Muscle layer of colon (tissue), 2 donors: ENCODE measurements at regions not wholly inside any gene's neighbourhood (a gene's known extent, or its start where the extent isn't known, plus 50 kb on each side); places are given as distances from the start of the nearest gene placed in this dataset.

Experiments used
- H3K27ac ChIP-seq: one replicate; pipeline ENCODE4 v1.7.0; 2013; ENCODE audit warnings: low read depth, mild to moderate bottlenecking, low read length, moderate library complexity
- H3K27me3 ChIP-seq, 2 donors: one replicate each; pipeline ENCODE4 v1.7.0; 2013; ENCODE audit warnings: low read length in 2 of 2, mild to moderate bottlenecking in 2 of 2; ENCODE audit not compliant: insufficient read depth in 2 of 2, control insufficient read depth in 1 of 2
- H3K36me3 ChIP-seq: one replicate; pipeline ENCODE4 v1.7.0; 2013; ENCODE audit warnings: mild to moderate bottlenecking, low read length; ENCODE audit not compliant: insufficient read depth
- H3K4me1 ChIP-seq: one replicate; pipeline ENCODE4 v1.7.0; 2013; ENCODE audit warnings: mild to moderate bottlenecking, low read length; ENCODE audit not compliant: insufficient read depth
- H3K4me3 ChIP-seq, 2 donors: one replicate each; pipeline ENCODE4 v1.7.0; 2013; ENCODE audit warnings: low read length in 2 of 2, low read depth in 1 of 2, mild to moderate bottlenecking in 1 of 2, moderate library complexity in 1 of 2
- H3K9ac ChIP-seq: one replicate; pipeline ENCODE4 v1.7.0; 2013; ENCODE audit warnings: low read length
- H3K9me3 ChIP-seq: one replicate; pipeline ENCODE4 v1.7.0; 2013; ENCODE audit warnings: mild to moderate bottlenecking, low read length
- donor health status: abdominal sarcoma.
- donor health status: Adenocarcinoma of cecum.

GRCh38 chr1:229844675-229845074 lies 218.6 kb downstream of the URB2 start:
- no peak overlapping the region for H3K4me3 ChIP-seq
- H3K9ac ChIP-seq: no peak overlapping the region
- no peaks in the 10 kb centered on the region for H3K9me3 ChIP-seq
- no peak overlapping the region for H3K27ac ChIP-seq
- H3K27me3 ChIP-seq: no peaks in the 10 kb centered on the region
- H3K4me1 ChIP-seq: peaks cover 14% of the 10 kb centered on the region
- H3K36me3 ChIP-seq: no peaks in the 10 kb centered on the region

DNA sequence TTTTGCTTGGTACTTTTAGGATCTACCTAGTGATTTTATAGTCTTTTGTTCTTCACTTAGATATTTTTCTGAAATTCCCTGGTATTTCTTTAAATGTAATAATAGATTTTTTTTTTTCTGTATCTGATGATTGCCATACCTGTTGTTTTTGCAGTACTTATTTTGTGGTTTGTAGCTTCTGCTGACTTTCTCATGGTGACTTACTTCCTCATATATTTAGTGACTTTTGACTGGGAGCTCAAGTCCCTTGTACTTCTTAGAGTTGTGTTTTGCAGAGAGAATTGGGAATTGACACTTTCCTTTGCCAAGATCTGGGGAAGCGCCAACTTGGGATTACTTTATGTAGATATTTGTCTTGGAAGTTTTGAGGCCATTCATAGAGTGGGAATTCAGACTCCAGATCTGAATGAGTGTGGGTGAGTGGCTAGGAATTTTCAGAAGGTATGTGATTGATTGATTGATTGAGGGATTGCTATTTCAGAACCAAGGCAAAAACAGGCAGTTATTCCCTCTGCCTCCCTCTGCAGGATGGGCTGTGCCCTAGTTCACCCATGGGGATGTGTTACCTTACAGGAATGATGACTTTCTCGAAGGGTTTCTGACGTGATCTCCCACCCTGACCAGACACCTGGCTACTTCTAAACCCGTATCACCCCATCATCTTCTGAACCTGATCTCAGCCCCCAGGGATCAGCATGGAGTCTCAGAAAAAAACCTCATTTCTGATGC lies 219.5 kb downstream of the URB2 start:
- no peak overlapping the region for H3K9ac ChIP-seq
- H3K4me3 ChIP-seq: no peak overlapping the region
- H3K27ac ChIP-seq: no peak overlapping the region
- H3K9me3 ChIP-seq: no peaks in the 10 kb centered on the region
- no peaks in the 10 kb centered on the region for H3K36me3 ChIP-seq
- H3K4me1 ChIP-seq: peaks cover 14% of the 10 kb centered on the region
- H3K27me3 ChIP-seq: no peaks in the 10 kb centered on the region

DNA sequence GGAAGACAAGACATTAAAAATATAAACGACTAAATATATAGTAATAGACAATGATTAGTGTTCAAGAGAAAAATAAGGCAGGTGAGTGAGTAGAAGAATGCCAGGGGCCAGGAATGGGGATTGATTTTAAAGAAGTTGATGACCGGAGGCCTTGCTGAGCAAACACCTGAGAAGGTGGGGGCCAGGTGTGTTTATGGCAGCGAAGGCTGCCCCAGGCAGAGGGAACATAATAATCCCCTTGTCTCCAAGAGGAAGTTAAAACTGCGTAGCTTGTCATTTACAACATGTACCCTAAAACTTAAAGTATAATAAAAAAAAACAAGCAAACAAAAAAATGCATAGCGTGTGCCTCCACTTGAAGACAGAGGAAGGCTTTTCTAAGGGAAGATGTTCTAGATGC lies 220.3 kb downstream of the URB2 start:
- no peak overlapping the region for H3K9ac ChIP-seq
- no peak overlapping the region for H3K4me3 ChIP-seq
- no peaks in the 10 kb centered on the region for H3K36me3 ChIP-seq
- no peaks in the 10 kb centered on the region for H3K27me3 ChIP-seq
- H3K4me1 ChIP-seq: peaks cover 14% of the 10 kb centered on the region
- H3K9me3 ChIP-seq: no peaks in the 10 kb centered on the region
- H3K27ac ChIP-seq: no peak overlapping the region

GRCh38 chr1:229848752-229849677 lies 218.0 kb upstream of the GALNT2 start:
- Histone ChIP-seq H3K4me3 (no peak overlapping the region), H3K27me3 (no peaks in the 10 kb centered on the region), H3K9me3 (no peaks in the 10 kb centered on the region), H3K27ac (no peak overlapping the region), H3K4me1 (peaks cover 9% of the 10 kb centered on the region), H3K9ac (no peak overlapping the region), H3K36me3 (no peaks in the 10 kb centered on the region)

- Histone ChIP-seq H3K9me3 (no peaks in the 10 kb centered on the region), H3K9ac (no peak overlapping the region), H3K4me1 (no peaks in the 10 kb centered on the region), H3K27me3 (no peaks in the 10 kb centered on the region), H3K36me3 (no peaks in the 10 kb centered on the region), H3K4me3 (no peak overlapping the region), H3K27ac (no peak overlapping the region)
Measured at GRCh38 chr1:229851511-229851910, 215.5 kb upstream of the GALNT2 start.

GRCh38 chr1:229853751-229854150 lies 213.3 kb upstream of the GALNT2 start:
- H3K4me1 ChIP-seq: no peaks in the 10 kb centered on the region
- no peaks in the 10 kb centered on the region for H3K9me3 ChIP-seq
- no peaks in the 10 kb centered on the region for H3K27me3 ChIP-seq
- no peaks in the 10 kb centered on the region for H3K36me3 ChIP-seq
- H3K9ac ChIP-seq: no peak overlapping the region
- no peak overlapping the region for H3K27ac ChIP-seq
- no peak overlapping the region for H3K4me3 ChIP-seq

GRCh38 chr1:229854620-229855019 lies 212.4 kb upstream of the GALNT2 start:
- no peak overlapping the region for H3K4me3 ChIP-seq
- no peaks in the 10 kb centered on the region for H3K4me1 ChIP-seq
- H3K27me3 ChIP-seq: no peaks in the 10 kb centered on the region
- no peaks in the 10 kb centered on the region for H3K9me3 ChIP-seq
- H3K27ac ChIP-seq: no peak overlapping the region
- no peaks in the 10 kb centered on the region for H3K36me3 ChIP-seq
- H3K9ac ChIP-seq: no peak overlapping the region

- H3K4me3 ChIP-seq: no peak overlapping the region
- H3K9me3 ChIP-seq: no peaks in the 10 kb centered on the region
- H3K27ac ChIP-seq: no peak overlapping the region
- no peaks in the 10 kb centered on the region for H3K4me1 ChIP-seq
- H3K27me3 ChIP-seq: no peaks in the 10 kb centered on the region
- H3K9ac ChIP-seq: peak overlapping the region; percentile 6
- H3K36me3 ChIP-seq: no peaks in the 10 kb centered on the region
Measured at GRCh38 chr1:229856009-229856650, 210.9 kb upstream of the GALNT2 start.

DNA sequence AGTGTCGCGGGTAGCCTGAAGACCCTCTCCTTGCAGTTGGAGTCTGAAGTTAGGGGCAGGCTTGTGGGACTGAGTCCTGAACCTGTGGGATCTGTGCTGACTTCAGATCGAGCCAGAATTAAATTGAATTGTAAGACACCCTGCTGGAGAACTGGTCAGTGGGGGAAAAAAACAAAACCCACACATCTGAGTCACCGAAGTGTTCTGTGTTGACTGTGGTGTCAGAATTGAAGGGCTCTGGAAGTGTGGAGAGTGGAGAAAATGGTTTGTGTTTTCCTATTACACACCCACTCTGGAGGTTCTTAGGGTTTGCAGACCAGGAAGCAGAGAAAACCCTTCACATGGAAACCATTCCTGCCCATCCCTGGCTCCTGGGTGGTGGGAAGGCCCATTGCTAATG lies 209.5 kb upstream of the GALNT2 start:
- no peaks in the 10 kb centered on the region for H3K27me3 ChIP-seq
- H3K9ac ChIP-seq: no peak overlapping the region
- peaks cover 7% of the 10 kb centered on the region for H3K4me1 ChIP-seq
- H3K27ac ChIP-seq: no peak overlapping the region
- H3K36me3 ChIP-seq: no peaks in the 10 kb centered on the region
- no peak overlapping the region for H3K4me3 ChIP-seq
- no peaks in the 10 kb centered on the region for H3K9me3 ChIP-seq

- peaks cover 7% of the 10 kb centered on the region for H3K4me1 ChIP-seq
- no peak overlapping the region for H3K27ac ChIP-seq
- no peaks in the 10 kb centered on the region for H3K9me3 ChIP-seq
- H3K9ac ChIP-seq: no peak overlapping the region
- no peak overlapping the region for H3K4me3 ChIP-seq
- no peaks in the 10 kb centered on the region for H3K36me3 ChIP-seq
- H3K27me3 ChIP-seq: no peaks in the 10 kb centered on the region
Measured at GRCh38 chr1:229859026-229859425, 208.0 kb upstream of the GALNT2 start.

DNA sequence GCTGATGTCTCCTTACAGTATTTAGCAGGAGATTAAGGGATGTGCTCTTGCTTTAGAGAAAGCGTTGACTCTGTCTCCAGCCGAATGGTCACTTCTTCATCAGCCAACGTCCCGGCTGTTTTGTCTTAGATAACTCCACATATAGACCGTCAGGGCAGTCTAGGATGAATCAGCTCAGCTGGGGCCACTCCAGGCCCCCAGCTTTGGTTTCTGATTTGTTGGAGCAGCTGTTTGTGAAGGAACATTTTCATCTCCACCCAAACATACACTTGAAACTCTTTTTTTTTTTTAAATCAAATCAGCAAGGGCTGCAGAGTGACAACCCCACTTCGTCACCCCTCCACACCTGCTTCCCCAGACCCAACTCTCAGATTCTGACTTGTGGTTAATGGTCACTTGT lies 206.1 kb upstream of the GALNT2 start:
- peaks cover 7% of the 10 kb centered on the region for H3K4me1 ChIP-seq
- H3K4me3 ChIP-seq: no peak overlapping the region
- H3K36me3 ChIP-seq: no peaks in the 10 kb centered on the region
- H3K9ac ChIP-seq: no peak overlapping the region
- no peaks in the 10 kb centered on the region for H3K27me3 ChIP-seq
- H3K27ac ChIP-seq: no peak overlapping the region
- no peaks in the 10 kb centered on the region for H3K9me3 ChIP-seq
